ENCODE measurements at regions not wholly inside any gene's neighbourhood (a gene's known extent, or its start where the extent isn't known, plus 50 kb on each side); places are given as distances from the start of the nearest gene placed in this dataset.
"Not testable (repeated sequence)": the region's sequence is repeated elsewhere in the genome, so short reads cannot be mapped to it uniquely, and the experiment has no call there.

DNA sequence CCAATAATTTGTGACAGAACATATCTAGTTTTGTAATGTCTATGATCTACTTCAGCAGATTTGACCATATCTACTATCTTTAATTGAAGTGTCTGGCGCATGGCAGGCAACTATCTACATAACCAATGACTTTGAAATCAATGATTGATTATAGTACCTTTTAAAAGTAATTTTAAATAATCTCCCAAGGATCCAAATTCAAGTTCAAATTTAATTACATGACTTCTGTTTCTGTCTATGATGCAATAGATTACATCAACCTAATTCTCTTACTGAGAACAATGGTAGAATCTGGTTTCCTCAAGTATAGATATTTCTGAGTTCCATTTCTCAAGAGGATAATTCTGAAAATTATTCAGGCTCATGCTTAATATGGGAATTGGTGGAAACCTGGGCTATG lies 177.4 kb upstream of the IL15 start:
- no peak for DNase-seq (ENCODE audit: low read depth)

DNA sequence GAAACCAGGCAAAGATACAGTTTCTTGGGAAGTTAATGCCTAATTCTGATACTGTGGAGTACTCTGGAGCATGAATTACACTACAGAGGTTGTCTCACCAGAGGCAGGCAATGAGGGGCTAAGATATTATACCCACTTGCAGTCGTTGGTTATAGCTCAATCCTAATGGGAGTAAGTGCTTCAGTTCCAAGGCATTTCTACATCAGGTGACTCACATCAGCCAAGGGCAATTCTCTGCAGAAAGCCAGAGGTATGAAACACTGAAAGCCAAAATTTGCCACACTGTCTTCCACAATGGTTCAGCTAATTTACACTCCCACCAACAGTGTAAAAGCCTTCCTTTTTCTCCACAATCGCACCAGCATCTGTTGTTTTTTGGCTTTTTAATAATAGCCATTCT lies 174.0 kb upstream of the IL15 start:
- no peak for DNase-seq (ENCODE audit: low read depth)

DNA sequence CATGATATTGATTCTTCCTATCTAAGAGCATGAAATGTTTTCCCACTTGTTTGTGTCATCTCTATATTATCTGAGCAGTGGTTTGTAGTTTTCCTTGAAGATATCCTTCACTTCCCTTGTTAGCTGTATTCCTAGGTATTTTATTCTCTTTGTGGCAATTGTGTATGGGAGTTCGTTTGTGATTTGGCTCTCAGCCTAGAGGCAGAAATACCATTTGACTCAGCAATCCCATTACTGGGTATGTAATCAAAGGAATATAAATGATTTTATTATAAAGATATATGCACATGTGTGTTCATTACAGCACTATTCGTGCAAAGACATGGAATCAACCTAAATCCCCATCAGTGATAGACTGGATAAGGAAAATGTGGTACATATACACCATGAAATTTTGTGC lies 172.7 kb upstream of the IL15 start:
- DNase-seq (ENCODE audit: low read depth) = no peak

DNA sequence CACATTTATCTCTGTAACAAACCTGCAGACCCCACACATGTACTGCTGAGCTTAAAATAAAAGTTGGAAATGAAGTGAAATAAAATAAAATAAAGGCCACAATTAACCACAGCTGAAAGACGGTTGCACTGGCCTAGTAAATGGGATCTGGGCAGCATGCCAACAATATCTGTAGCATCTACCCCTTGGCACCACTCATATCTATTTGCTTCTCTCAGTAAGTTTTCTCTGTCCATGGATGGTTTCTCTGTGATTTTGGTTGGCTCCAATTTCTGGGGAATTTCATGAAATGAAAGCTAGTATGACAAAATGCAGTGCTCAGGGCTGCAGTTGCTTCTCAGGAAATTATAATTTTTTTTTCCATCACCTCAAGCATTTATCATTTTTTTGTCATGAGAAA lies 172.0 kb upstream of the IL15 start:
- DNase-seq (ENCODE audit: low read depth) = no peak

DNA sequence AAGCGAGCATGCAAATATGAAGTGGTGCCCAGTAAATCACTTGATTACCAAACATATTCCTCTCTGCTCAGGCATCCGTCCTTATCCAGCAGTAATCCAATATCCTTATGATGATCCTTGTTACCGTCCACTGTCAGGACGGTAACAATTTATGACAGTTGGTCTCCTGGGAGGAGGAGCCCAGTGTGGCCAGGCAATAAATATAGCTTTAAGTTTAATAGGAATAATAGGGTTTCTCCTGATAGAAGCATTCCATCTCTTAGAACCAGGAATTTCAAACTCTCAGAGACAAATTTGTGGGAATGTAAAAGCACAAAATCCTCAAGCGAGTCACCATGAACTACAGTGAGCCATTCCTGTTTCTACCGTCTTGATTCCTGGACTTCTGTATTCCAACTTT lies 171.2 kb upstream of the IL15 start:
- no peak for DNase-seq (ENCODE audit: low read depth)

DNA sequence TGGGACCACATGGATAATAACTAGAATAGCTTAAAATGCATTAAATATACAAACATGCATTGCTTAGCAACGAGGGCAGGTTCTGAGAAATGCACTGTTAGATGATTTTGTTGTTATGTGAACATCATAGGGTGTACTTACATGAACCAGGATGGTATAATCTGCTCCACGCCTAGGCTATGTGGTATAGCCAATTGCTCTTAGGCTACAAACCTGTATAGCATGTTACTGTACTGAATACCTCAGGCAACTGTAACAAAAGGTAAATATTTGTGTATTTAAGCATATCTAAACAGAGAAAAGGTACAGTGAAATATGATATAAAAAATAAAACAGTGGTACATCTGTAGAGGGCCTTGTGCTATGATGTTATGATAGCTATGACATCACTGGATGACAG lies 169.2 kb upstream of the IL15 start:
- DNase-seq (ENCODE audit: low read depth) = no peak

DNA sequence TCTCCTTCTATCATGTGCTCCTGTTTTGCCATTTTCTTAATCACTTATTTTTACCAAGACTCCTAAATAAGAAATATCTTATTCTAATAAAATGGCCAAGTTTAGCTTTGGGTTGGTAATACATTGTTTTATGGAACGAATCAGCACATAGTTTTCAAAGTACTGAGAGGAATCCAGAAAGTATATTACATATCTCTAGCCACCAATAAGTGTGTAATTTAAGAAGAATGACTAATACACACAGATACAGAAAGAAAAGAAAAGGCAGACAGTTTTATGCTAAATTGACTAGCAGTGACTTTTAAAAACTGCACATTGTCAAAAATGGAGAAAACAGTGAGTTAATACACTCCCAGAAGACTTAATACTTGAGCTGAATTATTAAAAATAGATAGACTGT lies 167.0 kb upstream of the IL15 start:
- no peak for DNase-seq (ENCODE audit: low read depth)

DNA sequence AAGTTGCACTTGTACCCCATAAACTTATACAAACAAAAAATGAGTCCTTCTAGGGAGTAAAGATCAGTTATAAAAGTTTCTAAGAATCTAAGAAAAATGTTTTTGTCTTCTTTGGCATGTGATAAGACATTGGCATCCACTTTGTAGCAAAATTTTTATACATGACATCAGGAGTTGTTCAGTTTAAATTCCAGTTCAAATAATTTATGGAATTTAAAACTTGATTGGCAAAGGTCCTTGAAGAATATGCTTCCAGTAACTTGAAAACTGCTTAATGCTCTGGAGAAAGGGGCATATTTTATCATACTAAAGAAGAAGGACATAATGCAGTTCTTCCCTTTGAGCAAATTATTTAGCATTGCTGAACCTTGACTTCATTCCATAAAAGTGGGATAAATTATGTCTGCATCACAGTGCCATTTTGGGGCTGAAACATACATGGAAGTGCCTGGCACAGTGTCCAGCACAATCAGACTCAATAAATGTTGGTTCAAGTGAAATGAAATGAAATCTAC lies 163.3 kb upstream of the IL15 start:
- DNase-seq (ENCODE audit: low read depth) = no peak

DNA sequence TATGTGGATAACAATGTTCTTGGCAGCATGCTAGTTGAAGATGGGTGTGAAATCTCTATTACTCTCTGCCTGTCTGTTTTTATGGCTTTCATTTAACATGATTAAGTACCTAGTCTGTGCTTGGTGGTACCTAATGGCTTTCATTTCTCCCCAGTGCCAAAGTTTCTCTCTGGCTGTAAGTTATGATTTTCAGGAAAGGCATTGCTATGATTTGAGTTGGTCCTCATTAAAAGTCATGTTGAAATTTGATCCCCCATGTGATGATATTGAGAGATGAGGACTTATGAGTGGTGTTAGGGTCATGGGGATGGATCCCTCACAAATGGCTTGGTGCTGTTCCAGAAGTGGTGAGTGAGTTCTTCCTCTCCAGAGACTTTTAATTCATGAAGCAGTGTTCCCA lies 162.4 kb upstream of the IL15 start:
- peak; percentile 65 for DNase-seq (ENCODE audit: low read depth)

DNA sequence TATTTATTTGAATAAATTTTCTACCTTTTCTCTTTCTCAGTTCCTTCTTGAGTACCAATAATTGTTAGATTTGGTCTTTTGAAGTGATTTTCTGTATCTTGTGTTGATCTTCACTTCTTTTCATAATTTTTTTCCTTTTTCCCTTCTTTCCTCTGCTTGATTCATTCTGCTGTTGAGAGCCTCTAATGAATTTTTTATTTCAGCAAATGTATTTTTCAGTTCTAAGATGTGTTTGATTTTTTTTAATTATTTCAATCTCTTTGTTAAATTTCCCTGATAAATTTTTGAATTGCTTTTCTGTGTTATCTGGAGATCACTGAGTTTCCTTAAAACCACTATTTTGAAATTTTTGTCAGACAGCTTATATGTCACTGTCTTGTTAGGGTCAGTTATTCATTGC lies 155.4 kb upstream of the IL15 start:
- no peak for DNase-seq (ENCODE audit: low read depth)

DNA sequence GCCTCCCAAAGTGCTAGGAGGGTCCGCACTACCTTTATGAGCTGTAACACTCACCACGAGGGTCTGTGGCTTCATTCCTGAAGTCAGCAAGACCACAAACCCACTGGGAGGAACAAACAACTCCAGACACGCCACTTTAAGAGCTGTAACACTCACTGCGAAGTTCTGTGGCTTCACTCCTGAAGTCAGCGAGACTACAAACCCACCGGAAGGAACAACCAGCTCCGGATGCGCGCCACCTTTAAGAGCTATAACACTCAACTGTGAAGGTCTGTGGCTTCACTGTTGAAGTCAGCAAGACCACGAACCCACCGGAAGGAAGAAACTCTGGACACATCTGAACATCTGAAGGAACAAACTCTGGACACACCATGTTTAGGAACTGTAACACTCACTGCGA lies 152.1 kb upstream of the IL15 start:
- DNase-seq (ENCODE audit: low read depth) = not testable (repeated sequence)

DNA sequence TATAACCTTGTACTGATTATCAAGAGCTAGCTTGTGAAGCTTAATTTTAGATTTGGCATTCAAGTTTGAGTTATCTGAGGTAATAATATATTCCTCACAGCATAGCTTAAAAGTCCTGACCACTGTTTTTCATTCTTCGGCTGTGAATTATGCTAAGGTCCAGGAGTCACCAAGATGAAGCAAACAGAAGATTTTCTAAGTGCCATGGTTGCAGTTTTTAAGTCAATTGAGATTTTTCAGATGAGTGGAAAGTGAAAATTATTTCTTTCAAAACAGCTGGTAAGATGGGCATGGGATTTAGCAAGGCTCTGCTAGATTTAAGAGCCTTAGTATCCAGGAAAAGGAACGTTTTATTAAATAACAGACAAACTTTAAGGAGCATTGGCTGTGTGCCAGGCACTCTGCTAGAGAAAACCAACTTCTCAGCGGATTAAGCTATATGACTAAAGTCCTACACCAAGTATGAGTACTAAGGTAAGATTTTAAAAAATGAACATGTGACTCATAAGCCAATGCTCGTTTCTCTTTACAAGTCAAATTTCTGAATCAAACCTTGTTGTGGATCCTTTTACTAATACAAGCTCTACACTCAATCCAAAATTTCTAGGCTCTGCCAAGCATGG lies 149.9 kb upstream of the IL15 start:
- DNase-seq (ENCODE audit: low read depth) = no peak

DNA sequence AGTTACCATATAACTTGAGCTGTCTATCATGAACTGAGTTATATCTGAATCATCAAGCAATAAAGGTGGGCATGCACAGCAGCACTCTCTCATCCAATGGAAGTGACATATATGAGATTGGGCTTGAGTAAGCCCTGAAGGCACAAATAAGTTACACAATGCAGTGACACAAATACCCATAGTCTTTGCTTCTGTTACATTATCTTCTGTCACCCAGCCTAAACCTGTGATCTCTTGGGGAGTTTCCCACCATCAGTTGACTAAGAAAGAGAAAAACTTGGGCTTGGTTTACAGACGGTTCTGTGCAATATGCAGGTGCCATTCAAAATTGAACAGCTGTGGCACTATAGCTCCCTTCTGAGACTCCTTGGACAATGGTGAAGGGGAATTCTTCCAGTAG lies 138.8 kb upstream of the IL15 start:
- no peak for DNase-seq (ENCODE audit: low read depth)

DNA sequence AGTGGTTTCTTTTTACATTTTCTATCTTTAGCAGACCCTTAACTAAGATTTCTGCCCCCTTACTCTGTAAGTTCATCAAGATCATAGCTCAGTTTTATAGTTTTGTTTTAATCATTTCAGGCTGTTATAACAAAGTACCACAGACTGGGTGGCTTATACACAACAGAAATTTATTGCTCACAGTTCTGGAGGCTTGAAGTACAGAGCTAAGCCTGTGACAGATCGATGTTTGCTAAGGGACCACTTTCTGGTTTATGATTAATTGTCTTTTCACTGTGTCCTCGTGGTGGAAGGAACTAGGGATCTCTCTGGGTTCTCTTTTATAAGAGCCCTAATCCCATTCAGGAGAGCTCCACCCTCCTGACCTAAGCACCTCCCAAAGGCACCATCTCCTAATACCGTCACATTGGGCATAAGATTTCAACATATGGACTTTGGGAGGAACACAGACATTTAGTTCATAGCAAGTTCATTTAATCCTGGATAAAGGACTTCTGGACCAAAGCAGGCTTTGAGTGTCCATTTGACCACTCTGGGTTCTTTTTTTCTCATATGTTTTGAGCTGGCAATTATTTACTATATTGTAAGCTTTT lies 137.0 kb upstream of the IL15 start:
- DNase-seq (ENCODE audit: low read depth) = no peak

DNA sequence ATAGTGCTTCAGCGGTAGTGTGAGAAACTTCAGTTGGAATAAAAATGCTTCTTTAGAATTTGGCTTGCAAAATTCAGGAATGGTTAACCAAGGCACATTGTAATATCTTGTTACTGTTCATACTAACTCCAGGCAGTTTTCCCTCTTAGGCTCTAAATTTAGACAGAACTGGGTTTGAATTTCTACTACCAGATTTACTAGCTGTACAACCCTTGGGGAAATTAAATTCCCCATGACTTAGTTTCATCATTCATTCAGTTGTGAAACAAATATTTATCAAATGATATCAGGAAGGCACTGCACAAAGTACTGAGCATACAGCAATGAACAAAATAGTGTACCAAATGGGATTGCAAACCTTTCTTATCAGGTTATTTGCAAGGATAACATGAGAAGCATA lies 135.0 kb upstream of the IL15 start:
- no peak for DNase-seq (ENCODE audit: low read depth)

DNA sequence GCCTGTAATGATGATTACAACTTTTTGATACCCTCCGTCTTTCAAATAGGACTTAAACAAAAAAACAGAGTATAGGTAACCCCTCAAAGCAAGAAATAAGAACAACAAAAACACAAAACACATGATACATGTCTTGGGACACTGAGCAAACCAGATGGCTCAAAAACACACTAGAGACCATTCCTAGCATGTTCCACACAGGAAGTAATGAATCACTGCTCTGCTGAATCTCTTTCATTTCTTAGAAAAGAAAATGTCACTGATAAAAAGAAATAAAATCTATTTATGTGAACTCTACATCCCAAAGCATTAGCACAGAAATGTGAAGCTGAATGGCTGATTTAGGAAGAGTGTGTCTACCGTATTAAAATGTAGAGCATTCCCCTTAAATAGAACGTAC lies 134.5 kb upstream of the IL15 start:
- no peak for DNase-seq (ENCODE audit: low read depth)

DNA sequence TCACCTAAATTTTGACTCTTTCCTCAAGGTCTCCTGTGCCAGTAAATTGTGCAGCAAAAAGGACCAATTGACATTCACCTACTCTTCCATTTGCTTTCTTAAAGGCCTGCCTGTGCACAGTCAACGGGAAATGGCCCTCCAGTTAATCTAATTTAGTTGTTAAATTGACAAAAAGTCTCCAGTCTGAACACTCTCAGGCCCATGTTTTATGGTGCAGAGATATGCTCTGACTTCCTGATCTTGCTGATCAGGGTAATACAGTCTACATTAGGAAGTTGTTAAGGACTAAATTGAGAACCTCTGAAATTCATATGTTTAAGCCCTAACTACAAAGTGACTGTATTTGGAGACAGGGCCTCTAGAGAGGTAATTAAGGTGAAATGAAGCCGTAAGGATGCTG lies 133.6 kb upstream of the IL15 start:
- no peak for DNase-seq (ENCODE audit: low read depth)

DNA sequence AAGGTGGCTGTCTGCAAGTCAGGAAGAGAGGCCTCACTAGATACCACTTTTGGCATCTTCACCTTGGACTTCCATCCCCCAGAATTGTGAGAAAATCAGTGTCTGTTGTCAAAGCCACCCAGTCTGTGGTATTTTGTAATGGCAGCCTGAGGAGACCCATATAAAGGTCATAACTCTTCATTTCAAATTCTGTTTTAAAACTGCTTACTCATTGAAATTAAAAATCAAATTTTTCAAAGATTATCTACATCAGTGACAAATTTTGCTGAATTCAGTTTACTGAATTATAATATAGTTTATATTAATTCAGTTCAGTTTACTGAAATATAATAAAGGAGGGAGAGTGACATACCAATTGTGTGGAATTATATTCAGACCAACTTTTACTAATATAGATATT lies 133.1 kb upstream of the IL15 start:
- DNase-seq (ENCODE audit: low read depth) = no peak

DNA sequence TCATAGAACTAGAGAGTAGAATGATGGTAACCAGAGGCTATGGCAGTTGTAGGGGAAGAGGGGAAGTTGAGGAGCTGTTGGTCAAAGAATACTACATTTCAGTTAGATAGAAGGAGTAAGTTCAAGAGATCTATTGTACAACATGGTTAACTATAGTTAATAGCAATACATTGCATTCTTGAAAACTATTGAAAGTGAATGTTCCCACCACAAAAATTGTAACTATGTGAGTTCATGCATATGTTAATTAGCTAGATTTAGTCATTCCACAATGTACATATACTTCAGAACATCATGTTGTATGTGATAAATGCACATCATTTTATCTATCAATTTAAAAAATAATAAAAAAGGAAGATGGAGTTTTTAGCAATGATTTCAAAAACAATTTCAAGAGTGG lies 125.3 kb upstream of the IL15 start:
- no peak for DNase-seq (ENCODE audit: low read depth)

DNA sequence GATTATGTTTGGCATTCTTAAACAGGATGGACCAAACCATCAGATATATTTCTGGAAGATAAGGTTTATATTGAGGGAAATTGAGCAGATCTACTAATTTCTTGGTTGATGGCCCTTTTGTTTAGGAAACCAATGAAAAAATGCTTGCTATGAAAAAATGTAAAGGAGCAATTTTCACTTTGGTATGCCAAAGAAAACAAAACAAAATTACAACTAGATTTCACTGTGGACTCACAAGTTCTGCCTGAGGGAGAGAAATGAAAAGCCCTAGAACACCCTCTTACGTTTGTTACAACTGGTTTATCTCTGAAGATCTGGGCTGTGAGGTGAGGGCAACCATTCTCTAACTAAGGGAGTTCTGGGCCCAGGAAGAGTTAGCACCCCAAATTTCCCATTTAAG lies 122.5 kb upstream of the IL15 start:
- DNase-seq (ENCODE audit: low read depth) = no peak

DNA sequence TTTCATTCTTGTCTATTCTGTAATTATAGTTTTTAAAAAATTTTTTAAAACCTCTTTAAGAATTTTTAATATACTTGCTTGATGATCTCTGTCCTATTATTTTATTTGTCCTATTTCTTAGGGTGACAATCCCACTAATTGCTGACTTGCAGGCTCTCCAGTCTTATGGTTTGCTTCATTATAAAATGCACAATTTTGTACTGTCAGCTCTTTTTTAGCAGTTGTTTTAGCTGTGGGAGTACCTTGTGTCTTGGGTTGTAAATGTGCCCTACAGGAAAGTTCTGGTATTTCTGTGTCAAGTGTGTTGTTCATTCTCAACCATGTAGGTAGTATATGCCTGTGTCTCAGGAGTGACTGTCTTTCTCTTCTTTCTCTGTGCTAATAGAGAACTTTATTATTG lies 118.2 kb upstream of the IL15 start:
- no peak for DNase-seq (ENCODE audit: low read depth)

DNA sequence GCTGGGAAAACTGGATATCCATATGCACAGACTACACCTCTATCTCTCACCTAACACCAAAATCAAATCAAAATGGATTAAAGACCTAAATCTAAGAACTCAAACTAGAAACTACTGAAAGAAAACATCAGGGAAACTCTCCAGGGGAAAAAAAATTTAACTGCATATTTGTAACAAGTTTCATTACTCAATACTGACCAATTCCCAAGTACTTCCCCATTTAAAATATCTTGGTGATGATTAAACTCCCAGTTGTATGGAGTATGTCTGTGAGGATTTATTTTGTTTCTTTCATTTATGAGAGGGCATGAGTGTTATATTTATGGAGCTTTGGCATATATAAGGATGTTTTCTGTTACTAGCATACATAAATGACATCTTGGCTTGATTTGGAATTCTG lies 112.3 kb upstream of the IL15 start:
- peak; percentile 36 for DNase-seq (ENCODE audit: low read depth)

DNA sequence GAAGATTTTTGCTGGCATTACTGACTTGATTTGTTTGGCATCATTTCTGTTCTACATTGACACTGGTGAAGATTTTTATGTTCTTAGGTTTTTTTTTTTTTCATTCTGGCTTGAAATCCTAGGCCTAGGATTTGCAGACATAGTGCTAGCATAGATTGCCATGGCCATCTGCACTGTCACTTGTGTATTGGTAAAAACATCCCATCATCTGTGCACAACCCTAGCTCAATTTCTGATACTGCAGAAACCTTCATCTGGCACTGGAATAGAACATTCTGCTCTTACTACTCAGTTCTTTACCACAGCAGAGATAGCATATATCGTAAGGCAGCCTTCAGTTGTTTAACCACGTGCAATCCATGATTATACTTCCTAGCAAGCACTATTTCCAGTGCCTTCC lies 111.5 kb upstream of the IL15 start:
- DNase-seq (ENCODE audit: low read depth) = no peak

DNA sequence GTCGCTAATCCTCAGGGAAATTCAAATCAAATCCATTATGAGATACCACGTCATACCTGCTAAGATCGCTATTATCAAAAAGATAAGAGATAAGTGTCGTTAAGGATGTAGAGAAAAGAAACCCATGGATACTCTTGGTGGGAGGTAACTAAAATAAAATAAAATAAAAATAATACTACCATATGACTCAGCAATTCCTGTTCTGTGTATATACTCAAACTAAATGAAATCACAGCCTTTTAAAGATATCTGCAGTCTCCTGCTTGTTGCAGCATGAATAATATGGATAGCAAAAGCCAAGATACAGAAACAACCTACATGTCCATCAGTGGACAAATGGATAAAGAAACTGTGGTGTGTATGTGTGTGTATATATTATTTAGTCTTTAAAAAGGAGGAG lies 105.8 kb upstream of the IL15 start:
- DNase-seq (ENCODE audit: low read depth) = no peak
